SK-N-SH treated with all-trans-retinoic acid at 6 μM for 48 hours (cell line): ENCODE measurements at regions not wholly inside any gene's neighbourhood (a gene's known extent, or its start where the extent isn't known, plus 50 kb on each side); places are given as distances from the start of the nearest gene placed in this dataset.

Source experiments
- ATAC-seq: fragments of 200-7000 bp; cut with Tn5 transposase; 3 replicates; pipeline ENCODE4 v1.9.1; 2020; ENCODE audit warnings: mild to moderate bottlenecking, moderate library complexity
- ARNTL ChIP-seq: fragments of 450-650 bp; formaldehyde crosslinking; IDR thresholded peaks from 2 replicates; pipeline ENCODE4 v1.5.0; 2020; ENCODE audit warnings: low read depth, mild to moderate bottlenecking, moderate library complexity, borderline replicate concordance
- BACH2 ChIP-seq: fragments of 250-450 bp; sonication (Bioruptor Pico); IDR thresholded peaks from 2 replicates; pipeline ENCODE4 v1.9.0; 2021; ENCODE audit warnings: mild to moderate bottlenecking, borderline replicate concordance
- CREB5 ChIP-seq: fragments of 250-450 bp; sonication (Bioruptor Pico); IDR thresholded peaks from 2 replicates; pipeline ENCODE4 v1.5.1; 2020; ENCODE audit warnings: low read depth, mild to moderate bottlenecking, moderate library complexity
- CSDC2 ChIP-seq: fragments of 250-450 bp; sonication (Bioruptor Pico); IDR thresholded peaks from 2 replicates; pipeline ENCODE4 v1.5.0; 2020; ENCODE audit warnings: mild to moderate bottlenecking, moderate library complexity
- CSRNP3 ChIP-seq: fragments of 250-450 bp; sonication (Bioruptor Pico); IDR thresholded peaks from 2 replicates; pipeline ENCODE4 v1.5.1; 2021; ENCODE audit warnings: mild to moderate bottlenecking, moderate library complexity
- GLIS3 ChIP-seq: fragments of 250-450 bp; sonication (Bioruptor Pico); IDR thresholded peaks from 2 replicates; pipeline ENCODE4 v1.5.0; 2020; ENCODE audit warnings: mild to moderate bottlenecking, moderate library complexity
- OSR1 ChIP-seq: fragments of 250-450 bp; sonication (Bioruptor Pico); IDR thresholded peaks from 2 replicates; pipeline ENCODE4 v1.8.0; 2022; ENCODE audit warnings: moderate library complexity, mild to moderate bottlenecking, inconsistent platforms
- PATZ1 ChIP-seq: fragments of 250-450 bp; sonication (Bioruptor Pico); IDR thresholded peaks from 2 replicates; pipeline ENCODE4 v1.8.0; 2020; ENCODE audit warnings: mild to moderate bottlenecking, moderate library complexity, borderline replicate concordance
- POU6F1 ChIP-seq: fragments of 250-450 bp; sonication (Bioruptor Pico); IDR thresholded peaks from 2 replicates; pipeline ENCODE4 v1.8.0; 2021; ENCODE audit warnings: low read depth, mild to moderate bottlenecking, moderate library complexity, borderline replicate concordance
- PPARA ChIP-seq: fragments of 250-450 bp; sonication (Bioruptor Pico); IDR thresholded peaks from 2 replicates; pipeline ENCODE4 v1.5.0; 2020; ENCODE audit warnings: mild to moderate bottlenecking, borderline replicate concordance
- RARB ChIP-seq: fragments of 250-450 bp; sonication (Bioruptor Pico); IDR thresholded peaks from 2 replicates; pipeline ENCODE4 v1.8.0; 2021; ENCODE audit warnings: mild to moderate bottlenecking, moderate library complexity
- SNAI2 ChIP-seq: fragments of 250-450 bp; sonication (Bioruptor Pico); IDR thresholded peaks from 2 replicates; pipeline ENCODE4 v1.5.0; 2020; ENCODE audit warnings: mild to moderate bottlenecking, moderate library complexity
- TCF4 ChIP-seq: fragments of 250-450 bp; sonication (Bioruptor Pico); IDR thresholded peaks from 2 replicates; pipeline ENCODE4 v1.8.0; 2021; ENCODE audit warnings: mild to moderate bottlenecking, moderate library complexity, borderline replicate concordance
- TOX ChIP-seq: fragments of 250-450 bp; sonication (Bioruptor Pico); IDR thresholded peaks from 2 replicates; pipeline ENCODE4 v1.8.0; 2021; ENCODE audit warnings: mild to moderate bottlenecking, moderate library complexity, borderline replicate concordance
- TSHZ2 ChIP-seq: fragments of 250-450 bp; sonication (Bioruptor Pico); IDR thresholded peaks from 2 replicates; pipeline ENCODE4 v1.5.0; 2020; ENCODE audit warnings: mild to moderate bottlenecking, moderate library complexity
- ZC3H10 ChIP-seq: fragments of 250-450 bp; sonication (Bioruptor Pico); IDR thresholded peaks from 2 replicates; pipeline ENCODE4 v1.5.1; 2021; ENCODE audit warnings: mild to moderate bottlenecking, moderate library complexity
- ZFP3 ChIP-seq: fragments of 250-450 bp; sonication (Bioruptor Pico); IDR thresholded peaks from 2 replicates; pipeline ENCODE4 v1.5.0; 2020; ENCODE audit warnings: mild to moderate bottlenecking, moderate library complexity
- ZFP30 ChIP-seq: fragments of 450-650 bp; formaldehyde crosslinking; IDR thresholded peaks from 2 replicates; pipeline ENCODE4 v1.5.0; 2022; ENCODE audit warnings: mild to moderate bottlenecking, moderate library complexity
- ZNF565 ChIP-seq: fragments of 450-650 bp; formaldehyde crosslinking; conservative IDR thresholded peaks from 2 replicates; pipeline ENCODE4 v1.5.0; 2020; ENCODE audit warnings: low read depth, mild to moderate bottlenecking, moderate library complexity
- ZNF70 ChIP-seq: fragments of 450-650 bp; formaldehyde crosslinking; IDR thresholded peaks from 2 replicates; pipeline ENCODE4 v1.5.0; 2020; ENCODE audit warnings: mild to moderate bottlenecking, moderate library complexity
- ZNF8 ChIP-seq: fragments of 450-650 bp; formaldehyde crosslinking; IDR thresholded peaks from 2 replicates; pipeline ENCODE4 v1.5.0; 2020; ENCODE audit warnings: mild to moderate bottlenecking, moderate library complexity

GRCh38 chr13:89812856-89813255 is 1534.6 kb upstream of the MIR17HG start:
- TF ChIP-seq GLIS3 (CRISPR knock-in tag), result no peak
- TF ChIP-seq PATZ1 (CRISPR knock-in tag), result no peak
- no peak for TF ChIP-seq POU6F1 (CRISPR knock-in tag)
- TF ChIP-seq ZNF8 (CRISPR knock-in tag), result no peak
- no peak for TF ChIP-seq TCF4
- TF ChIP-seq CSDC2, result no peak
- no peak for TF ChIP-seq ZFP30 (CRISPR knock-in tag)
- TF ChIP-seq TOX (CRISPR knock-in tag), result no peak
- TF ChIP-seq OSR1 (CRISPR knock-in tag), result no peak
- no peak for TF ChIP-seq ZC3H10 (CRISPR knock-in tag)
- TF ChIP-seq ZNF70 (CRISPR knock-in tag), result no peak
- no peak for TF ChIP-seq PPARA
- TF ChIP-seq ARNTL (CRISPR knock-in tag), result no peak
- no peak for TF ChIP-seq CSRNP3 (CRISPR knock-in tag)
- TF ChIP-seq BACH2 (CRISPR knock-in tag), result no peak
- TF ChIP-seq RARB (CRISPR knock-in tag), result no peak

GRCh38 chr13:89816404-89816803 is 1531.1 kb upstream of the MIR17HG start:
- no peak for ATAC-seq
- no peak for TF ChIP-seq SNAI2
- TF ChIP-seq GLIS3 (CRISPR knock-in tag), result no peak
- TF ChIP-seq CSRNP3 (CRISPR knock-in tag), result no peak
- no peak for TF ChIP-seq ZNF70 (CRISPR knock-in tag)
- no peak for TF ChIP-seq TCF4
- TF ChIP-seq PATZ1 (CRISPR knock-in tag), result no peak
- no peak for TF ChIP-seq TSHZ2 (CRISPR knock-in tag)
- no peak for TF ChIP-seq ZNF8 (CRISPR knock-in tag)
- no peak for TF ChIP-seq ZFP3 (CRISPR knock-in tag)
- TF ChIP-seq CSDC2, result no peak
- TF ChIP-seq POU6F1 (CRISPR knock-in tag), result no peak
- TF ChIP-seq ZNF565, result no peak
- TF ChIP-seq RARB (CRISPR knock-in tag), result no peak
- no peak for TF ChIP-seq CREB5 (CRISPR knock-in tag)
- no peak for TF ChIP-seq PPARA
- TF ChIP-seq ZFP30 (CRISPR knock-in tag), result no peak

More at GRCh38 chr13:89812856-89813255, 1534.6 kb upstream of the MIR17HG start:
- ATAC-seq, result no peak
